MG63 (cell line): ENCODE measurements at regions not wholly inside any gene's neighbourhood (a gene's known extent, or its start where the extent isn't known, plus 50 kb on each side); places are given as distances from the start of the nearest gene placed in this dataset.

Source experiments
- DNase-seq: peaks from one replicate; pipeline ENCODE4 v3.0.0-alpha.2; 2020
- H3K27me3 ChIP-seq: fragments of 250-450 bp; sonication (Bioruptor Pico); 2 replicates; pipeline ENCODE4 v1.5.1; 2020; ENCODE audit warnings: mild to moderate bottlenecking, moderate library complexity
- H3K36me3 ChIP-seq: fragments of 250-450 bp; sonication (Bioruptor Pico); 2 replicates; pipeline ENCODE4 v1.5.1; 2020; ENCODE audit warnings: mild to moderate bottlenecking, moderate library complexity
- H3K4me3 ChIP-seq: fragments of 250-450 bp; sonication (Bioruptor Pico); 2 replicates; pipeline ENCODE4 v1.5.1; 2020; ENCODE audit warnings: mild to moderate bottlenecking, moderate library complexity
- H3K9me3 ChIP-seq: fragments of 250-450 bp; sonication (Bioruptor Pico); 2 replicates; pipeline ENCODE4 v1.5.1; 2020; ENCODE audit warnings: mild to moderate bottlenecking, moderate library complexity

DNA sequence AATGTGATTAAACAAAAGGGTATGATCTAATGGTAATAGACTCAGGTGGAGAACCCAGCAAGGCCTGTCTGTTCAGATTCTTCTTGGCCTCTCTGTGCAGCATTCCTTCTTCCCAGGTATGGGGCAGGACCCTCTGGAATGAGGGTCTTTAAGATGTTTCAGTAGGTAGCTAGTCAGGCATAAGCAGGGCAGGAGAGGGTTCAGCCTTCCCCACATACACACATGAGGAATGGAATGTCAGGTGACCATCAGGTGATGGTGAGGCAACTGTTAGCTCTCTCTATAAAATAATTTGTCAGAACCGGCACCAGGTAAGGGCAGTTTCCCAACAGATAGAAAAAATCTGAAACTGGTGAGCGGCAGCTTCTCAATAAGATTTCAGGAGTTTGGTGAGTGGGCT, 222.3 kb upstream of the PHYHIPL start:
- no peak for DNase-seq
- Histone ChIP-seq H3K9me3 (no peaks in the 10 kb centered on the region), H3K36me3 (no peaks in the 10 kb centered on the region), H3K27me3 (no peaks in the 10 kb centered on the region), H3K4me3 (no peak overlapping the region)

DNA sequence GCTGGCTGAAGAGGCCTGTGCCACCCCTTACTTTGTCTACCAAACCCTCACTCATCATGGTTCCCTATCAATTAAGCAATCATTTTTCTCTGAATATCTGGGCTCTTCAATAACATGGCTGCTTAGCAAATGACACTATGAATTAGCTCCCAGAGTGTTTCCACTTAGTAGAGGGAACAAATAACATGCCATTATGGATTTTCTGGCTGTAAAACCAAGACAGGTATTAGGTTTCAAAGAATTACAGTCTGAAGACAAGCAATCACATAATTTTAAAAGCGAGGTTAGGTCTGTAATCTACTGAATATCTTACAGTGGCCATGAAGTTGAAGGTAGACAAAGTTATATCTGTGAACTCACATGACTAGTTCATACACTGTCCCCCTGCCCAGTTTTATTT, 220.8 kb upstream of the PHYHIPL start:
- no peak for DNase-seq
- H3K27me3 ChIP-seq: no peaks in the 10 kb centered on the region
- no peaks in the 10 kb centered on the region for H3K36me3 ChIP-seq
- no peak overlapping the region for H3K4me3 ChIP-seq
- H3K9me3 ChIP-seq: no peaks in the 10 kb centered on the region

DNA sequence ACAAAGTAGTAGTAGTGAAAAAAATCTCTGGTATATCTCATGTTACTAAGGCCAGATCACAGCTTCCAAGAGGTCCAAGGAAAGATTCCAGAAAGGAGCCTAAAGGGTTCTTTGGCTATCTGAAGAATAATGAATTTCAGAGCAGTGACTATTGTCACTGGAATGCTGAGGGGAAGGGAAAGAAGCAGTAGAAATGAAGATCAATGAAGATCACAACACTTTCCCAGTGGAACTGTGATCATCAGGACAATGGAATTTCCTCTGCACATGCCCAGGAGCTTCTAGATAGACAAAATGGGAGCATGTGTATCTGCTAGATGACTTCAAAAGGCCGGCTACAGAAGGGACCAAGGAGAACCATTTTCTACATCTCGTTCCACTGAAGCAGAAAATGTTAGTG, 219.5 kb upstream of the PHYHIPL start:
- DNase-seq: no peak
- H3K36me3 ChIP-seq: no peaks in the 10 kb centered on the region
- no peaks in the 10 kb centered on the region for H3K27me3 ChIP-seq
- no peaks in the 10 kb centered on the region for H3K9me3 ChIP-seq
- no peak overlapping the region for H3K4me3 ChIP-seq

DNA sequence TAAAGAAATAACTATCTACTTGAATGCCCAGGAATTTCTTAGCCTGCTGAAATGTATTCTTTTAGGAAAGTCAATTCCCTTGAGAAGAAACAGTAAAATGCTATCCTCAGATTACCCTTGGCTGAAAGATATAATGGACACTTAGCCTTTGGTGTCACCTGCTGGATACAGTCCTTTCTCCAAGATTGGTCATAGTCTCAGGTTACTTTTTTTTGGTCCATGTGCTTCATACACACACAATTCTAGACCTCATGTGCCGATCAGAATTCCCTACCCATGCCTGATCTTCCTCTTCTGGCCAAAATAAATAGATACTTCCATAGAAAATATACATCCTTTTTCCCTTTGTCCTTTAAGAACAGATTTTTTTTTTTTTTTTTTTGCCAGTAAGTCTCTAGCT, 218.9 kb upstream of the PHYHIPL start:
- DNase-seq: no peak
- H3K4me3 ChIP-seq: no peak overlapping the region
- H3K27me3 ChIP-seq: no peaks in the 10 kb centered on the region
- no peaks in the 10 kb centered on the region for H3K9me3 ChIP-seq
- no peaks in the 10 kb centered on the region for H3K36me3 ChIP-seq

DNA sequence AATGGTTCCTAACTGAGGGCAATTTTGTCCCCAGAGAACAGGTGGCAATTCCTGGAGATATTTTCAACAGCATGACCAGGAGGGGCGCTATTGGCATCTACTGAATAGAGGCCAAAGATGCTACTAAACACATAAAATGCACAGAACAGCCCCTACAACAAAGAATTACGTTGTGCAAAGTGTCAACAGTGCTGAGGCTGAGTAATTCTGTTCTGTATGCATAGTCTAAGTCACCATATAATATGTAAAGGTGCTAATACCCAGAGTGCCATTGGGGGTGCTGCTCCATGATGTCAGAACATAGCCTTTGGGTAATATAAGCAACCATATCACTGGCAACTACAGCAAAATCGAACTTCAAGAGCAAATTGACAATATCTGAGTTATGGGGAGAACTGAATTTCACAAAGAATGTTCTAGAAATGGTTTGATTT, 213.3 kb upstream of the PHYHIPL start:
- Histone ChIP-seq H3K36me3 (no peaks in the 10 kb centered on the region), H3K4me3 (no peak overlapping the region), H3K9me3 (no peaks in the 10 kb centered on the region), H3K27me3 (no peaks in the 10 kb centered on the region)
- no peak for DNase-seq

DNA sequence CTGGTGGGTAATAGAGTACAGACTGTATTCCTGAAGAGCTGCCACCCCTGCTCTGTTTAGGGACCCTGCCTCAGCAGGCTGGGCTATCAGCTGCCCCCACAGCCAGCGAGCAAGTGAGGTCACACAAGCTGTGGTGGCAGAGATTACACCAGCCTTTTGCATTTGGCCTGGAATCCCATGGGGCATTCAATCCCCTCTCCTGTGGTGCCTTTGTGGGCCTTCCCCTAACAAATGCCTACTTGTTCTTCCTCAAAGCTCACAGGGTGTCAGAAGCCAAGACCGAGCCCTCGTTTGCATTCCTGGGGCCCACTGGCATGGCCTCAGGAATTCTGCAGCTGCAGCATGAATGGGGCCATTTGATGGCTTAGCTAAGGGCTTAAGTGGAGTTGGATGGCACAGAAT, 212.7 kb upstream of the PHYHIPL start:
- Histone ChIP-seq H3K4me3 (no peak overlapping the region), H3K9me3 (no peaks in the 10 kb centered on the region), H3K36me3 (no peaks in the 10 kb centered on the region), H3K27me3 (no peaks in the 10 kb centered on the region)
- DNase-seq: no peak

DNA sequence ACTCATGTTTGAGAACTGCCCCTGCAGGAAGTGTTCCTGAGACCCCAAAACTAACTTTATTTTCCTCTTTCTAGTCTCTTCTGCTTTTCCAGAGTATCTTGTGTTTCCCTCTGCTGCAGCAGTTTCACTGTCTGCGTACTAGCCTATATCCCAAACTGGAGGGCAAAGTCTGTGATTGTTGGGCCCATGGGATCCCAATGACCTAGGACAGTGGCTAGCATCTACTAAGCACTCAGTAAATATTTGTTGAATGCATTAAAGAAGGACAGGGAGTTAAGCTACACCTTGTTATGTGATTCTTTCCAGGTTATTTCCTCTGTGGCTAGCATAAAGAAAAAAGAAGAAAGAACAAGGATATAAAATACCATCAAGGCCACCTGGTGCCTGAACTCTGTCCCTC, 210.6 kb upstream of the PHYHIPL start:
- H3K4me3 ChIP-seq: no peak overlapping the region
- no peak for DNase-seq
- no peaks in the 10 kb centered on the region for H3K9me3 ChIP-seq
- no peaks in the 10 kb centered on the region for H3K27me3 ChIP-seq
- no peaks in the 10 kb centered on the region for H3K36me3 ChIP-seq

DNA sequence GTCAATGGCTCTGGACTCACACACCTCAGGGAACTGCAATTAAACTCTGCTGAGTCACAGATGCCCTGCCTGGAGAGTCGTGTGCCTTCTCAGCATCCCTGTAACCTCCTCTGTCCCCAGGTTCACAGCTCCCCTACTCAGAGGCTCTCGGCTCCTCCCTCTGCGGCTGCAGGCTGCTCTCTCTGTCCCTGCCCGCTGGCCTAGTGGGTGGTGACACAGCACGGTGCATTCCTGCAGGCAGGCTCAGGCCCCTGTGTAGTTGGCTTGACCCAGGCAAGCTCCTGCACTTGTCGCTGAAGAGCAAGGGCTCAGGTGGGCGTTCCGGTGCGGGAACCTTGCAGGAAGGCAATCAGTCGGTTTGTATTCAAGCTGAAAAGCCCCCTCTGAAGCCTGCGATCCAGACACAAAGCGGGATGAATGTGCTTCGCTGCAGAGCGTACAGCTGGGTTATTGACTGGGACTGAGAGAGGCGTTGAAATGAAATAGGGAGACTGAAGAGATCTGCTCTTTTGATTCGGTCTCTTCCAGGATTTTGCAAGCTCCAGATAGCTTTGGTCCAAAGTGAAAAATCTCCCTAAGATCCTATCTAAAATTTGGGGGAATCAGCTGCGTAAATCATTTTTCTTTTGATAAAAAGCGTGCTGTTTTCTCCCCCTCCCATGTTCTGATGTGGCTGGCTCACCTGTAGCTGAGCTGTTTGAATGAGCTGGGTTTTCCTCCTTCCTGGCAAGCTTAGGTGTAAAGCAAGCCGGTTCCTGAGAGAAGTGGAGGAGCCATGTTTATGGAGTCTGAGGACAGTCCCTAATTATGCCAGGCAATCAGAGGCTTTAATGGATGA, 208.7 kb upstream of the PHYHIPL start:
- DNase-seq: no peak
- H3K4me3 ChIP-seq: no peak overlapping the region
- H3K27me3 ChIP-seq: no peaks in the 10 kb centered on the region
- no peaks in the 10 kb centered on the region for H3K9me3 ChIP-seq
- no peaks in the 10 kb centered on the region for H3K36me3 ChIP-seq

DNA sequence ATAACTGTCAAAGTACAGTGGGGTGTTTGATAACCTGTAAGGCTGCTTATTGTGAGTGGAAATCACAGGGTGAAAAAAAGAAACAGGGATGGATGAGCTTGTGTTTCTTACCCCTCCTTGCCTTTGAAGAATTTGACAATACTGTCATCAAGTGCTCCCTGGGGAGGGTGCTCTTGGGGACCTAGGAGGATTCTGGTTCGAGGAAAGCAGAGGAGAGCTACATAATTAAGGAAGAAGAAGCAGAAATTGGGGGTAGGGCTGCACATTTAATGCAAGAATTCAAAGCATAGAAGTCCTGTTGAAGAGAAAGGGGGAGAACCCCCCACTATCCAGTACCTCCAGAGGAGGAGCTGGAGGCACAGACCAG, 208.1 kb upstream of the PHYHIPL start:
- H3K9me3 ChIP-seq: no peaks in the 10 kb centered on the region
- H3K4me3 ChIP-seq: no peak overlapping the region
- H3K36me3 ChIP-seq: no peaks in the 10 kb centered on the region
- no peaks in the 10 kb centered on the region for H3K27me3 ChIP-seq
- no peak for DNase-seq

DNA sequence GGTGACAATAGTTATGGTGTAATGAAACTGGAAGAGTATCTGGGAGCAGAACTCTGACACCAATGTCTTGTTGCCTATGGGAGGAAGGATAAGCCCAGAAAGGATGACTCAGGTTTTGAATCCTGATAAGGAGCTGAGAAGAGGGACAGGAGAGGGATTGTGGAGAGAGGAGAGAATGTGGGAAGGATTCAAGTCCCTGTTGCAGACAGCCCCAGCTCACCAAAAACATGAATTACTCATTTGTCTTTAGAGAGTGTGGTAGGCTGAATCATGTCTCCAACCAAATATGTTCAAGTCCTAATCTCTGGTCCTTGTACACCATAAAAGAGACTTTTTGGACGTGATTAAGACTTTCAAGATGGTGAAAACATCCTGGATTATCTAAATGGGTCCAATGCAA, 206.9 kb upstream of the PHYHIPL start:
- Histone ChIP-seq H3K9me3 (no peaks in the 10 kb centered on the region), H3K4me3 (no peak overlapping the region), H3K36me3 (no peaks in the 10 kb centered on the region), H3K27me3 (no peaks in the 10 kb centered on the region)
- DNase-seq: no peak

DNA sequence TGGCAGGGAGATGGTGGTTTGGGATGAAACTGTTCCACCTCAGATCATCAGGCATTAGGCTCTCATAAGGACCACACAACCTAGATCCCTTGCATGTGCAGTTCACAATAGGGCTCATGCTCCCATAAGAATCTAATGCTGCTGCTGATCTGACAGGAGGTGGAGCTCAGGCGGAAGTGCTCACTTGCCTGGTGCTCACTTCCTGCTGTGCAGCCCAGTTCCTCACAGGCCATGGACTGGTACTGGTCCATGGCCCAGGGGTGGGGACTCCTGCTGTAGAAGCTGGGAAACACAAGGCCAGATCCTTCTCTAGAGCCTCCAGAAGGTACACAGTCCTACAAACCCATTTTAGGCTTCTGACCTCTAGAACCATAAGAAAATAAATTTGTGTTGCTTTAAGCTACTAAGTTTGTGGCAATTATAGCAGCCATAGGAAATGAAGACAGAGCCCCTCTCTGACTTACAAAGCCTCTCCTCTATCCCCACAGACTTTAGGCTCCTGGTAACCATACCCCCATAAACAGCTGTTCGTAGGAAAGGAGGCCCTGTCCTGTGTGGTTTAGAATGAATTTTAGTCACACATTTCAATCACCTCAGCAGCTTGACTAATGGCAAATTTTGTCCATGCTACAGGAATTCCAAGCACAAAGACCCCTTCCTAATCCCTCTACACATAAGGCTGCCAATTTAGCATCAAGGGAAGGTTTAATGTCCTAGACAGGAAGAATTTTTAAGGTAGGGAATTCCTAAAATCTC, 206.1 kb upstream of the PHYHIPL start:
- Histone ChIP-seq H3K9me3 (no peaks in the 10 kb centered on the region), H3K27me3 (no peaks in the 10 kb centered on the region), H3K4me3 (no peak overlapping the region), H3K36me3 (no peaks in the 10 kb centered on the region)
- no peak for DNase-seq

DNA sequence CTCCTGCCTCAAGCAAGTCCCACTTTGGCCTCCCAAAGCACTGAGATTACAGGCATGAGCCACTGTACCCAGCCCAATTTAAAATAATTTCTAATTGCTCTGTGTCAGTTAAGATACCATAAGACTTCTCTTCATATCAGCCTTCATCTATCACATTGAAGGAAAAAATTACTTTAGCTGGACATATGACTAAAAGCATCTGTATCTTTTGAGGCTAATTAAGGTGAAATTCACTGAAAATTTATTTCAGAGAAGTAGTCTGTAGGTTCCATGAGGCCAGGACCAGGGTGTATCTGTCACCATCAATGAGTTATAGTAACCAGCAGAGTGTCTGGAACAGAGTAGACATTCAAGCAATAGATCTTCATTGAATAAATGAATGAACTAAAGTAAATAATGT, 205.2 kb upstream of the PHYHIPL start:
- no peaks in the 10 kb centered on the region for H3K9me3 ChIP-seq
- H3K27me3 ChIP-seq: no peaks in the 10 kb centered on the region
- no peak overlapping the region for H3K4me3 ChIP-seq
- DNase-seq: no peak
- H3K36me3 ChIP-seq: no peaks in the 10 kb centered on the region

DNA sequence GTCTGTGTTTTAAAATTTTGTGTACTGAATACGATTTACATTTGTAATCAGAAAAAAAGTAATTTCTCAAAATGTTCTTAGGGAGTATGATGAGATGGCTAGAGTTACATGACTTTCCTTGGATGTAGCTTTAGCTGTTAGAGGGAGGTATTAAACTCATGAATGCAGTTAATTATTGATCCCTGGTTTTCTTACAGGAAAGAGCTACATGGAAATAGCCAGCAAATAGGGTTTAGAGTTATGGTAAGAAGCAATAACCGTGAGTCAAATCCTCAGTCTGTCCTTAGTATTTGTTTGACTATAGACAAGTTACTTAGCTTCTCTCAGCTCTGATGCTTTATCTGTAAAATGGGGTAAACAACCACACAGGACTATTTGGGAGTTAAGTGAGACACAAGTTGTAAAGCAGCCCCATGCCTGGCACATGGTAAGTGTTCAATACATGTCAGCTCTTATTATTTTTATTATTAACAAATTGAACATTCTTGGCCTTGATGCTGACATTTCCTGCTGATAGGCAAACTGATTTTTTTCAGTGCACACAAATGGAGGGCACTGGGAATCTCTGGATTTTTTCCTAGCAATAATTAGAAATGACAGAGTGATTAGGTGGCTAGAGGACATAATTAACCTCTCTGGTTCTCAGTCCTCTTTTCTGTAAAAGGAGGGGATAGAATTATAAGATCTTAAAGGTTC, 204.5 kb upstream of the PHYHIPL start:
- no peaks in the 10 kb centered on the region for H3K27me3 ChIP-seq
- no peaks in the 10 kb centered on the region for H3K36me3 ChIP-seq
- DNase-seq: no peak
- H3K9me3 ChIP-seq: no peaks in the 10 kb centered on the region
- no peak overlapping the region for H3K4me3 ChIP-seq

DNA sequence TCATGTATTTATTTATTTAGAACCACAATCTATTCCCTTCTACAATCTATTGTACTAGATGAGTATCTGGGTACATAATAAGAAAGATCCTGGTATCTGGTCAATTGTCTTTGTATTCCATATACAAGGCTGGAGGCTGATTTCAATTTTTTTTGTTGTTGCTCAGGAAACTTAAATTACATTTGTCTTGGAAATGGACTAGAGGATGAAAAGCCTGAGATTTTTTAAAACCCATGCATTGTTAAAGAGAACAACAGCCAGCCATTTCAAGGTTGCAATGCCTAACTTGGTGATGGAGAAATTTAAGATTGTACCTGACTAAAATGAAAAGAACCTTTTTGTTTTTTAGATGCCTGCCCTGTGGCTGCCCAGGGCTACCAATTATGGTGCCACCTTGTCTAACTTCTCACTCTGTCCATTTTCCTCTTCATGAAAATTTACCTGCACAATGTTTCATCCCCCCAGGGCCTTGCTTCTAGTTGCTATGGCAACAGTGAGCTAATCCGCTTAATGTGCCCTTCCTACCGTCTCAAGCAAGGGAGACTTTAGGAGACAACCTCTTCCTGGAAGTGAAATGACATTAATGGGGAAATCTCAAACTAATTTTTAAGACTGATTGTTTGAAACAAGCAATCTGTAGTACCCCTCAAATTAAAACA, 203.7 kb upstream of the PHYHIPL start:
- Histone ChIP-seq H3K27me3 (no peaks in the 10 kb centered on the region), H3K9me3 (no peaks in the 10 kb centered on the region), H3K4me3 (no peak overlapping the region), H3K36me3 (no peaks in the 10 kb centered on the region)
- no peak for DNase-seq

DNA sequence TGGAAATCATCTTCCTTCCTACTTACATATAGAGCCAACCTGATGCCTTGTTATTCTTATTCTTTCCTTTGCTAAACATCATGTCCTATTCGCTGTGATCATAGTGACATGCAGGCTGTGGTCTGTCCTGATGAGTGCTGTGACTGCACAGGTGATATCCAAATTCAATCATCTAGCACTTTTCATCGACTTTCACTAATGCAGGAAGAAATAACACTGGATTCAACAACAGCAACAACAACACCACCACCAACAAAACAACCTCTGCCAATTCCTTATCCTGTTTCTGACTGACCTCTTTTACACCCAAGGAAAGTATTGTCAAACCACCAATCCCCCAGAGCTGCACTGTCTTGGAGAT, 203.2 kb upstream of the PHYHIPL start:
- DNase-seq: no peak
- no peak overlapping the region for H3K4me3 ChIP-seq
- H3K9me3 ChIP-seq: no peaks in the 10 kb centered on the region
- H3K36me3 ChIP-seq: no peaks in the 10 kb centered on the region
- H3K27me3 ChIP-seq: no peaks in the 10 kb centered on the region

DNA sequence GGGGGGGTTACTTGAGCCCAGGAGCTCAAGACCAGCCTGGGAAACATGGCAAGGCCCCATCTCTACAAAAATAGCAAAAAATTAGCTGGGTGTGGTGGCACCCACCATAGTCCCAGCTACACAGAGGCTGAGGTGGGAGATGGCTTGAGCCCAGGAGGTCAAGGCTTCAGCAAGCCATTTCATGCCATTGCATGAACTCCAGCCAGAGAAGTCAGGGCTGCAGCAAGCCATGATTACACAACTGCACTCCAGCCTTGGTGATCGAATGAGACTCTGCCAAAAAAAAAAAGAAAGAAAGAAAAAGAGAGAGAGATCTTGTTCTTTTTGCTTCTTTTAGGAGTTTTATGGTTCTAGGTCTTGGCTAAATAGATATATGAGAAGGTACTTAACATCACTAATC, 200.2 kb upstream of the PHYHIPL start:
- no peak for DNase-seq
- Histone ChIP-seq H3K9me3 (no peaks in the 10 kb centered on the region), H3K36me3 (no peaks in the 10 kb centered on the region), H3K4me3 (no peak overlapping the region), H3K27me3 (no peaks in the 10 kb centered on the region)

DNA sequence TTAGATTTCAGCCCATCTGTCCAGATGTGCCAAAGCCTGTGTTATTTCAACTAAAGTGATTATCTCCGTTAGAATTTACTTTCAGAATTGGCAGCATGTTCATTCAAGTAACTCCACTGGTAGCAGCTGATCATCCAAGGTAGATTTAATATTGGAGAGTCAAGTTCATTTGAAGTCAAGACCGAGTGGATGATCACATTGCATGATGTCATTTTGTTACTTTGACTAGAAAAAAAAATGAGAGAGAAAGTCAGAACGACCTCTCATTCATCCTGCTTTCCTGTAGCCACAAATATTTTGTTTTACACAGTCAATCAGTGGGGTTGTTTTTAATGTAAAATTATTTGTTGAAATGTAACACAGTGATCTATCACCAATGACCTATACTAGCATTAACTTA, 196.7 kb upstream of the PHYHIPL start:
- Histone ChIP-seq H3K36me3 (no peaks in the 10 kb centered on the region), H3K27me3 (no peaks in the 10 kb centered on the region), H3K9me3 (no peaks in the 10 kb centered on the region)

More for the DNA sequence above, 196.7 kb upstream of the PHYHIPL start:
- no peak overlapping the region for H3K4me3 ChIP-seq
- DNase-seq: no peak
